GM23338 (cell line): ENCODE measurements at regions not wholly inside any gene's neighbourhood (a gene's known extent, or its start where the extent isn't known, plus 50 kb on each side); places are given as distances from the start of the nearest gene placed in this dataset.

Experiments used
- ATAC-seq: fragments of 200-7000 bp; cut with Tn5 transposase; 3 replicates; pipeline ENCODE4 v1.9.1; 2020
- DNase-seq: peaks from one replicate; pipeline ENCODE4 v3.0.0-alpha.2; 2015; ENCODE audit warnings: low spot score
- H2AFZ ChIP-seq: fragments of 200-600 bp; sonication (generic); 2 replicates; pipeline ENCODE4 v1.8.0; 2016; ENCODE audit warnings: antibody characterized with exemption, mild to moderate bottlenecking, moderate library complexity
- H3F3A ChIP-seq: fragments of 200-600 bp; sonication (generic); replicated peaks from 2 replicates; pipeline ENCODE4 v1.8.0; 2017; ENCODE audit warnings: antibody characterized with exemption, mixed run types, low read depth
- H3K27ac ChIP-seq: fragments of 200-600 bp; sonication (generic); 2 replicates; pipeline ENCODE4 v1.6.1; 2016; ENCODE audit warnings: low read depth
- H3K27me3 ChIP-seq: fragments of 200-600 bp; sonication (generic); 2 replicates; pipeline ENCODE4 v1.8.0; 2016; ENCODE audit warnings: mild to moderate bottlenecking, mixed run types, moderate library complexity; ENCODE audit not compliant: insufficient read depth
- H3K36me3 ChIP-seq: fragments of 200-600 bp; sonication (generic); 2 replicates; pipeline ENCODE4 v1.8.0; 2016; ENCODE audit warnings: mild to moderate bottlenecking; ENCODE audit not compliant: insufficient read depth
- H3K4me1 ChIP-seq: fragments of 200-600 bp; sonication (generic); 2 replicates; pipeline ENCODE4 v1.8.0; 2016; ENCODE audit warnings: mild to moderate bottlenecking, moderate library complexity; ENCODE audit not compliant: insufficient read depth
- H3K4me2 ChIP-seq: fragments of 200-600 bp; sonication (generic); 2 replicates; pipeline ENCODE4 v1.7.1; 2017; ENCODE audit warnings: mixed run types
- H3K4me3 ChIP-seq: fragments of 200-600 bp; sonication (generic); 2 replicates; pipeline ENCODE4 v1.6.1; 2016; ENCODE audit warnings: mixed run types
- H3K79me2 ChIP-seq: fragments of 200-600 bp; sonication (generic); replicated peaks from 2 replicates; pipeline ENCODE4 v1.8.0; 2017; ENCODE audit warnings: mild to moderate bottlenecking; ENCODE audit not compliant: insufficient read depth
- H3K9me2 ChIP-seq: fragments of 200-600 bp; sonication (generic); 2 replicates; pipeline ENCODE4 v1.8.0; 2017; ENCODE audit not compliant: insufficient read depth
- H4K20me1 ChIP-seq: fragments of 200-600 bp; sonication (generic); replicated peaks from 2 replicates; pipeline ENCODE4 v1.8.0; 2017; ENCODE audit warnings: mild to moderate bottlenecking; ENCODE audit not compliant: insufficient read depth
- H3K27ac Mint-ChIP-seq: 2 replicates; pipeline ENCODE4 v1.8.0; 2020; ENCODE audit warnings: inconsistent platforms, mild to moderate bottlenecking, moderate library complexity, mixed read lengths
- H3K27me3 Mint-ChIP-seq: 3 replicates; pipeline ENCODE4 v1.8.0; 2022; ENCODE audit warnings: low read depth, mild to moderate bottlenecking, moderate library complexity, mixed read lengths, inconsistent platforms; ENCODE audit not compliant: insufficient read depth, poor library complexity
- H3K36me3 Mint-ChIP-seq: 3 replicates; pipeline ENCODE4 v1.8.0; 2021; ENCODE audit warnings: low read depth, mild to moderate bottlenecking, inconsistent platforms, moderate library complexity, mixed read lengths
- H3K4me1 Mint-ChIP-seq: 3 replicates; pipeline ENCODE4 v1.8.0; 2020; ENCODE audit warnings: mild to moderate bottlenecking, inconsistent platforms, mixed read lengths
- H3K4me3 Mint-ChIP-seq: 3 replicates; pipeline ENCODE4 v1.8.0; 2021; ENCODE audit warnings: moderate library complexity, mild to moderate bottlenecking, inconsistent platforms, mixed read lengths
- H3K9me3 Mint-ChIP-seq: 3 replicates; pipeline ENCODE4 v1.8.0; 2020; ENCODE audit warnings: moderate library complexity, mild to moderate bottlenecking, inconsistent platforms, mixed read lengths
- EZH2 ChIP-seq: fragments of 200-600 bp; sonication (generic); IDR thresholded peaks from one replicate; pipeline ENCODE4 v1.8.0; 2017; ENCODE audit warnings: antibody characterized with exemption, mild to moderate bottlenecking, low read depth; ENCODE audit not compliant: unreplicated experiment
- EZH2phosphoT487 ChIP-seq: fragments of 200-600 bp; sonication (generic); IDR thresholded peaks from one replicate; pipeline ENCODE4 v1.8.1; 2018; ENCODE audit warnings: antibody characterized with exemption; ENCODE audit not compliant: unreplicated experiment
- JUNB ChIP-seq: IDR thresholded peaks from one replicate; pipeline ENCODE4 v1.6.1; 2016; ENCODE audit warnings: antibody characterized with exemption; ENCODE audit not compliant: unreplicated experiment
- ZNF114 ChIP-seq: fragments of 250-450 bp; sonication (Bioruptor Pico); IDR thresholded peaks from 2 replicates; pipeline ENCODE4 v1.5.0; 2020; ENCODE audit warnings: mild to moderate bottlenecking, moderate library complexity
- ZNF462 ChIP-seq: fragments of 250-450 bp; sonication (Bioruptor Pico); IDR thresholded peaks from 2 replicates; pipeline ENCODE4 v1.5.0; 2020; ENCODE audit warnings: mild to moderate bottlenecking, moderate library complexity
- TF ChIP-seq, protein P1 (sequence below): IDR thresholded peaks from one replicate; pipeline ENCODE4 v1.6.1; 2018; ENCODE audit warnings: antibody characterized with exemption; ENCODE audit not compliant: unreplicated experiment
- TF ChIP-seq, protein P2 (sequence below), 2 experiments: fragments of 200-600 bp in 1 of 2; sonication (generic) in 1 of 2; conservative IDR thresholded peaks; 2 replicates each; pipeline versions ENCODE4 v1.5.1 to v1.6.1; 2016 to 2017; ENCODE audit warnings: antibody characterized with exemption in 2 of 2, low read depth in 2 of 2, mild to moderate bottlenecking in 2 of 2, moderate library complexity in 1 of 2

DNA sequence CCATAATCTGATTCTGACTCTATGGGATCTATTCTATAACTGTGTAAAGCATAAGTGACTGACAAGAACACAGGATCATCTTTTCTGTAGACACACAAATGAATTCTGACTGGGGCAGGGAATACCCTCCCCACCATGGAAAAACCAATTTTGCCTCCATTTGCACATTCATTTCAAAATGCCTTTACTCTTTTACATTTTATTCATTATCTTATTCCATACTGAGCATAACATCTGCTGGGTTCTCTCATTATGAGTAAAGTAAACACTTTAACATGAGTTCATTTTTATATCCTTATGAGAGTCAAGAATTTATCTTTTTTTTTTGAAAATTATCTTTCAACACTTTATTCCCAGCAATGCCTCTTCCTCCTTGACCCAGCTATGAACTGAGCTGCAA lies 163.5 kb downstream of the RNF152 start (continued):
- TF ChIP-seq ZNF462 = no peak
- TF ChIP-seq EZH2 = no peak

DNA sequence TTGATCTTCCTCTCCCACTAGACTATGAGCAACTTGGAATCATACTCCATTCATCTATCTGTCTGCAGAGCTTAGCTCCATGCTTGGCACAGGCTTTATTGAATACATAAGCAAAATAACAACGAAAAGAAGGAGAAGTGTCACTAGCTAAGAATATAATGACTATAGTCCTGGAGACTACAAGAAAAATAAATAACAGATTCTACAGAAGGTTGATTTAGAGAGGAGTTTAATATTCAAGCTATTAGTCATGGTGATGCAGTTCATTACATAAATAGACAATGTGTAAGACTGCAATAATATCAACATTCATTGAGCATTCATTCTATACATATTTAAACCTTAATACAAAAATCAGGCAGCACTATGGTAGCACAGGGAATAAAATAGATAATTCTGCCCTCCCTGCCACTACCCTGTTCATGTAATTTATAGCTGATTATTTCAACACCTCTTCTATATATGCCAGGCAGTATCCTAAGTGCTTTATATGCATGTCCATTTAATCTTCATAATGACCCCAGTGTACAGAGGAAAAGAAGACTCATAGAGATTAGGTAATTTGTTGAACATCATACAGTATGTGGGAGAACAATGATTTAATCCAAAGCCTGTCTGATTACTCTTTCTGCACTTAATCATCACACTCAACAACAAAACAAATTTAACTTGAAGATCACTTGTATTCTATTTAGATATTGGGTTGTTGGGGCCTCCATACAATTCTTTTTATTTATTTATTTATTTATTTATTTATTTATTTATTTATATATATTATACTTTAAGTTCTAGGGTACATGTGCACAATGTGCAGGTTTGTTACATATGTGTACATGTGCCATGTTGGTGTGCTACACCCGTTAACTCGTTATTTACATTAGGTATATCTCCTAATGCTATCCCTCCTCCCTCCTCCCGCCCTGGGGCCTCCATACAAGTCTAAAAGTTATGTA lies 165.3 kb downstream of the RNF152 start:
- H3K27ac ChIP-seq = no peak overlapping the region
- H3F3A ChIP-seq = no peaks in the 10 kb centered on the region
- no peaks in the 10 kb centered on the region for H3K4me1 ChIP-seq
- no peak overlapping the region for H3K27ac Mint-ChIP-seq
- H2AFZ ChIP-seq = no peak overlapping the region
- no peaks in the 10 kb centered on the region for H3K27me3 ChIP-seq
- no peaks in the 10 kb centered on the region for H4K20me1 ChIP-seq
- peaks cover 8% of the 10 kb centered on the region; the same call in 2 of the 3 replicates for H3K9me3 Mint-ChIP-seq
- peaks cover 7% of the 10 kb centered on the region; the same call in 1 of the 2 replicates for H3K36me3 ChIP-seq
- H3K36me3 Mint-ChIP-seq = peaks cover 8% of the 10 kb centered on the region; the same call in 2 of the 3 replicates
- H3K4me3 ChIP-seq = no peak overlapping the region
- no peak for ATAC-seq
- DNase-seq = no peak
- no peak overlapping the region for H3K4me2 ChIP-seq
- H3K27me3 Mint-ChIP-seq = no peaks in the 10 kb centered on the region
- 0 out of 2 replicates have a peak, but pooled peaks cover 4% of the 10 kb centered on the region for H3K9me2 ChIP-seq
- no peaks in the 10 kb centered on the region for H3K79me2 ChIP-seq
- no peak overlapping the region for H3K4me3 Mint-ChIP-seq
- no peaks in the 10 kb centered on the region for H3K4me1 Mint-ChIP-seq
- no peak for TF ChIP-seq ZNF114 (CRISPR knock-in tag)
- no peak for TF ChIP-seq EZH2phosphoT487
- TF ChIP-seq EZH2 = no peak
- TF ChIP-seq, protein P1, sequence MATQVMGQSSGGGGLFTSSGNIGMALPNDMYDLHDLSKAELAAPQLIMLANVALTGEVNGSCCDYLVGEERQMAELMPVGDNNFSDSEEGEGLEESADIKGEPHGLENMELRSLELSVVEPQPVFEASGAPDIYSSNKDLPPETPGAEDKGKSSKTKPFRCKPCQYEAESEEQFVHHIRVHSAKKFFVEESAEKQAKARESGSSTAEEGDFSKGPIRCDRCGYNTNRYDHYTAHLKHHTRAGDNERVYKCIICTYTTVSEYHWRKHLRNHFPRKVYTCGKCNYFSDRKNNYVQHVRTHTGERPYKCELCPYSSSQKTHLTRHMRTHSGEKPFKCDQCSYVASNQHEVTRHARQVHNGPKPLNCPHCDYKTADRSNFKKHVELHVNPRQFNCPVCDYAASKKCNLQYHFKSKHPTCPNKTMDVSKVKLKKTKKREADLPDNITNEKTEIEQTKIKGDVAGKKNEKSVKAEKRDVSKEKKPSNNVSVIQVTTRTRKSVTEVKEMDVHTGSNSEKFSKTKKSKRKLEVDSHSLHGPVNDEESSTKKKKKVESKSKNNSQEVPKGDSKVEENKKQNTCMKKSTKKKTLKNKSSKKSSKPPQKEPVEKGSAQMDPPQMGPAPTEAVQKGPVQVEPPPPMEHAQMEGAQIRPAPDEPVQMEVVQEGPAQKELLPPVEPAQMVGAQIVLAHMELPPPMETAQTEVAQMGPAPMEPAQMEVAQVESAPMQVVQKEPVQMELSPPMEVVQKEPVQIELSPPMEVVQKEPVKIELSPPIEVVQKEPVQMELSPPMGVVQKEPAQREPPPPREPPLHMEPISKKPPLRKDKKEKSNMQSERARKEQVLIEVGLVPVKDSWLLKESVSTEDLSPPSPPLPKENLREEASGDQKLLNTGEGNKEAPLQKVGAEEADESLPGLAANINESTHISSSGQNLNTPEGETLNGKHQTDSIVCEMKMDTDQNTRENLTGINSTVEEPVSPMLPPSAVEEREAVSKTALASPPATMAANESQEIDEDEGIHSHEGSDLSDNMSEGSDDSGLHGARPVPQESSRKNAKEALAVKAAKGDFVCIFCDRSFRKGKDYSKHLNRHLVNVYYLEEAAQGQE = no peak
- TF ChIP-seq, protein P2, sequence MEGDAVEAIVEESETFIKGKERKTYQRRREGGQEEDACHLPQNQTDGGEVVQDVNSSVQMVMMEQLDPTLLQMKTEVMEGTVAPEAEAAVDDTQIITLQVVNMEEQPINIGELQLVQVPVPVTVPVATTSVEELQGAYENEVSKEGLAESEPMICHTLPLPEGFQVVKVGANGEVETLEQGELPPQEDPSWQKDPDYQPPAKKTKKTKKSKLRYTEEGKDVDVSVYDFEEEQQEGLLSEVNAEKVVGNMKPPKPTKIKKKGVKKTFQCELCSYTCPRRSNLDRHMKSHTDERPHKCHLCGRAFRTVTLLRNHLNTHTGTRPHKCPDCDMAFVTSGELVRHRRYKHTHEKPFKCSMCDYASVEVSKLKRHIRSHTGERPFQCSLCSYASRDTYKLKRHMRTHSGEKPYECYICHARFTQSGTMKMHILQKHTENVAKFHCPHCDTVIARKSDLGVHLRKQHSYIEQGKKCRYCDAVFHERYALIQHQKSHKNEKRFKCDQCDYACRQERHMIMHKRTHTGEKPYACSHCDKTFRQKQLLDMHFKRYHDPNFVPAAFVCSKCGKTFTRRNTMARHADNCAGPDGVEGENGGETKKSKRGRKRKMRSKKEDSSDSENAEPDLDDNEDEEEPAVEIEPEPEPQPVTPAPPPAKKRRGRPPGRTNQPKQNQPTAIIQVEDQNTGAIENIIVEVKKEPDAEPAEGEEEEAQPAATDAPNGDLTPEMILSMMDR (conservative IDR thresholded peaks at IDR 0.05; ENCODE audit: low read depth in 2 of 2) = no peak
- TF ChIP-seq JUNB = no peak
